ENCODE measurements at regions not wholly inside any gene's neighbourhood (a gene's known extent, or its start where the extent isn't known, plus 50 kb on each side); places are given as distances from the start of the nearest gene placed in this dataset.

GRCh38 chr4:134958862-134959261, 757.3 kb upstream of the PABPC4L start:
- TF ChIP-seq ZNF331 (CRISPR knock-in tag; IDR thresholded peaks at IDR 0.05; ENCODE audit: low read depth) (no peak), JUNB (IDR thresholded peaks at IDR 0.05; ENCODE audit: unreplicated experiment) (no peak), EZH2phosphoT487 (IDR thresholded peaks at IDR 0.05; ENCODE audit: unreplicated experiment) (no peak), EZH2 (IDR thresholded peaks at IDR 0.05; ENCODE audit: low read depth, unreplicated experiment) (no peak), ZNF114 (CRISPR knock-in tag; IDR thresholded peaks at IDR 0.05) (no peak), STAT1 (IDR thresholded peaks at IDR 0.05; ENCODE audit: unreplicated experiment) (no peak), CREB1 (CRISPR knock-in tag; IDR thresholded peaks at IDR 0.05; ENCODE audit: low read depth) (no peak), POLR2AphosphoS5 (IDR thresholded peaks at IDR 0.05; ENCODE audit: low read depth) (no peak), NANOG (IDR thresholded peaks at IDR 0.05; ENCODE audit: borderline replicate concordance) (no peak), CTCF (conservative IDR thresholded peaks at IDR 0.05; ENCODE audit: low read depth in 2 of 2) (no peak)
- TF ChIP-seq, protein P1, sequence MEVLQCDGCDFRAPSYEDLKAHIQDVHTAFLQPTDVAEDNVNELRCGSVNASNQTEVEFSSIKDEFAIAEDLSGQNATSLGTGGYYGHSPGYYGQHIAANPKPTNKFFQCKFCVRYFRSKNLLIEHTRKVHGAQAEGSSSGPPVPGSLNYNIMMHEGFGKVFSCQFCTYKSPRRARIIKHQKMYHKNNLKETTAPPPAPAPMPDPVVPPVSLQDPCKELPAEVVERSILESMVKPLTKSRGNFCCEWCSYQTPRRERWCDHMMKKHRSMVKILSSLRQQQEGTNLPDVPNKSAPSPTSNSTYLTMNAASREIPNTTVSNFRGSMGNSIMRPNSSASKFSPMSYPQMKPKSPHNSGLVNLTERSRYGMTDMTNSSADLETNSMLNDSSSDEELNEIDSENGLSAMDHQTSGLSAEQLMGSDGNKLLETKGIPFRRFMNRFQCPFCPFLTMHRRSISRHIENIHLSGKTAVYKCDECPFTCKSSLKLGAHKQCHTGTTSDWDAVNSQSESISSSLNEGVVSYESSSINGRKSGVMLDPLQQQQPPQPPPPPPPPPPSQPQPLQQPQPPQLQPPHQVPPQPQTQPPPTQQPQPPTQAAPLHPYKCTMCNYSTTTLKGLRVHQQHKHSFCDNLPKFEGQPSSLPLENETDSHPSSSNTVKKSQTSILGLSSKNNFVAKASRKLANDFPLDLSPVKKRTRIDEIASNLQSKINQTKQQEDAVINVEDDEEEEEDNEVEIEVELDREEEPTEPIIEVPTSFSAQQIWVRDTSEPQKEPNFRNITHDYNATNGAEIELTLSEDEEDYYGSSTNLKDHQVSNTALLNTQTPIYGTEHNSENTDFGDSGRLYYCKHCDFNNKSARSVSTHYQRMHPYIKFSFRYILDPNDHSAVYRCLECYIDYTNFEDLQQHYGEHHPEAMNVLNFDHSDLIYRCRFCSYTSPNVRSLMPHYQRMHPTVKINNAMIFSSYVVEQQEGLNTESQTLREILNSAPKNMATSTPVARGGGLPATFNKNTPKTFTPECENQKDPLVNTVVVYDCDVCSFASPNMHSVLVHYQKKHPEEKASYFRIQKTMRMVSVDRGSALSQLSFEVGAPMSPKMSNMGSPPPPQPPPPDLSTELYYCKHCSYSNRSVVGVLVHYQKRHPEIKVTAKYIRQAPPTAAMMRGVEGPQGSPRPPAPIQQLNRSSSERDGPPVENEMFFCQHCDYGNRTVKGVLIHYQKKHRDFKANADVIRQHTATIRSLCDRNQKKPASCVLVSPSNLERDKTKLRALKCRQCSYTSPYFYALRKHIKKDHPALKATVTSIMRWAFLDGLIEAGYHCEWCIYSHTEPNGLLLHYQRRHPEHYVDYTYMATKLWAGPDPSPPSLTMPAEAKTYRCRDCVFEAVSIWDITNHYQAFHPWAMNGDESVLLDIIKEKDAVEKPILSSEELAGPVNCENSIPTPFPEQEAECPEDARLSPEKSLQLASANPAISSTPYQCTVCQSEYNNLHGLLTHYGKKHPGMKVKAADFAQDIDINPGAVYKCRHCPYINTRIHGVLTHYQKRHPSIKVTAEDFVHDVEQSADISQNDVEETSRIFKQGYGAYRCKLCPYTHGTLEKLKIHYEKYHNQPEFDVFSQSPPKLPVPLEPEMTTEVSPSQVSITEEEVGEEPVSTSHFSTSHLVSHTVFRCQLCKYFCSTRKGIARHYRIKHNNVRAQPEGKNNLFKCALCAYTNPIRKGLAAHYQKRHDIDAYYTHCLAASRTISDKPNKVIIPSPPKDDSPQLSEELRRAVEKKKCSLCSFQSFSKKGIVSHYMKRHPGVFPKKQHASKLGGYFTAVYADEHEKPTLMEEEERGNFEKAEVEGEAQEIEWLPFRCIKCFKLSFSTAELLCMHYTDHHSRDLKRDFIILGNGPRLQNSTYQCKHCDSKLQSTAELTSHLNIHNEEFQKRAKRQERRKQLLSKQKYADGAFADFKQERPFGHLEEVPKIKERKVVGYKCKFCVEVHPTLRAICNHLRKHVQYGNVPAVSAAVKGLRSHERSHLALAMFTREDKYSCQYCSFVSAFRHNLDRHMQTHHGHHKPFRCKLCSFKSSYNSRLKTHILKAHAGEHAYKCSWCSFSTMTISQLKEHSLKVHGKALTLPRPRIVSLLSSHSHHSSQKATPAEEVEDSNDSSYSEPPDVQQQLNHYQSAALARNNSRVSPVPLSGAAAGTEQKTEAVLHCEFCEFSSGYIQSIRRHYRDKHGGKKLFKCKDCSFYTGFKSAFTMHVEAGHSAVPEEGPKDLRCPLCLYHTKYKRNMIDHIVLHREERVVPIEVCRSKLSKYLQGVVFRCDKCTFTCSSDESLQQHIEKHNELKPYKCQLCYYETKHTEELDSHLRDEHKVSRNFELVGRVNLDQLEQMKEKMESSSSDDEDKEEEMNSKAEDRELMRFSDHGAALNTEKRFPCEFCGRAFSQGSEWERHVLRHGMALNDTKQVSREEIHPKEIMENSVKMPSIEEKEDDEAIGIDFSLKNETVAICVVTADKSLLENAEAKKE (CRISPR knock-in tag; IDR thresholded peaks at IDR 0.05), result no peak
- TF ChIP-seq, protein P2, sequence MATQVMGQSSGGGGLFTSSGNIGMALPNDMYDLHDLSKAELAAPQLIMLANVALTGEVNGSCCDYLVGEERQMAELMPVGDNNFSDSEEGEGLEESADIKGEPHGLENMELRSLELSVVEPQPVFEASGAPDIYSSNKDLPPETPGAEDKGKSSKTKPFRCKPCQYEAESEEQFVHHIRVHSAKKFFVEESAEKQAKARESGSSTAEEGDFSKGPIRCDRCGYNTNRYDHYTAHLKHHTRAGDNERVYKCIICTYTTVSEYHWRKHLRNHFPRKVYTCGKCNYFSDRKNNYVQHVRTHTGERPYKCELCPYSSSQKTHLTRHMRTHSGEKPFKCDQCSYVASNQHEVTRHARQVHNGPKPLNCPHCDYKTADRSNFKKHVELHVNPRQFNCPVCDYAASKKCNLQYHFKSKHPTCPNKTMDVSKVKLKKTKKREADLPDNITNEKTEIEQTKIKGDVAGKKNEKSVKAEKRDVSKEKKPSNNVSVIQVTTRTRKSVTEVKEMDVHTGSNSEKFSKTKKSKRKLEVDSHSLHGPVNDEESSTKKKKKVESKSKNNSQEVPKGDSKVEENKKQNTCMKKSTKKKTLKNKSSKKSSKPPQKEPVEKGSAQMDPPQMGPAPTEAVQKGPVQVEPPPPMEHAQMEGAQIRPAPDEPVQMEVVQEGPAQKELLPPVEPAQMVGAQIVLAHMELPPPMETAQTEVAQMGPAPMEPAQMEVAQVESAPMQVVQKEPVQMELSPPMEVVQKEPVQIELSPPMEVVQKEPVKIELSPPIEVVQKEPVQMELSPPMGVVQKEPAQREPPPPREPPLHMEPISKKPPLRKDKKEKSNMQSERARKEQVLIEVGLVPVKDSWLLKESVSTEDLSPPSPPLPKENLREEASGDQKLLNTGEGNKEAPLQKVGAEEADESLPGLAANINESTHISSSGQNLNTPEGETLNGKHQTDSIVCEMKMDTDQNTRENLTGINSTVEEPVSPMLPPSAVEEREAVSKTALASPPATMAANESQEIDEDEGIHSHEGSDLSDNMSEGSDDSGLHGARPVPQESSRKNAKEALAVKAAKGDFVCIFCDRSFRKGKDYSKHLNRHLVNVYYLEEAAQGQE (IDR thresholded peaks at IDR 0.05; ENCODE audit: unreplicated experiment), result no peak
- TF ChIP-seq, protein P3, sequence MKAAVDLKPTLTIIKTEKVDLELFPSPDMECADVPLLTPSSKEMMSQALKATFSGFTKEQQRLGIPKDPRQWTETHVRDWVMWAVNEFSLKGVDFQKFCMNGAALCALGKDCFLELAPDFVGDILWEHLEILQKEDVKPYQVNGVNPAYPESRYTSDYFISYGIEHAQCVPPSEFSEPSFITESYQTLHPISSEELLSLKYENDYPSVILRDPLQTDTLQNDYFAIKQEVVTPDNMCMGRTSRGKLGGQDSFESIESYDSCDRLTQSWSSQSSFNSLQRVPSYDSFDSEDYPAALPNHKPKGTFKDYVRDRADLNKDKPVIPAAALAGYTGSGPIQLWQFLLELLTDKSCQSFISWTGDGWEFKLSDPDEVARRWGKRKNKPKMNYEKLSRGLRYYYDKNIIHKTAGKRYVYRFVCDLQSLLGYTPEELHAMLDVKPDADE (IDR thresholded peaks at IDR 0.05), result no peak
- H4K20me1 ChIP-seq (replicated peaks; ENCODE audit: insufficient read depth), result no peaks in the 10 kb centered on the region
- H2AFZ ChIP-seq, result no peak overlapping the region
- H3K79me2 ChIP-seq (replicated peaks; ENCODE audit: insufficient read depth), result no peaks in the 10 kb centered on the region
- H3K4me3 ChIP-seq, result no peak overlapping the region
- no peak overlapping the region for H3K4me2 ChIP-seq
- H3K27ac ChIP-seq (ENCODE audit: low read depth), result no peak overlapping the region
- peaks cover 7% of the 10 kb centered on the region; the same call in 2 of the 3 replicates for H3K36me3 Mint-ChIP-seq (ENCODE audit: low read depth)
- H3K9me3 Mint-ChIP-seq, result peaks cover 15% of the 10 kb centered on the region
- H3K9me2 ChIP-seq (ENCODE audit: insufficient read depth), result peaks cover 4% of the 10 kb centered on the region; the same call in 1 of the 2 replicates
- no peaks in the 10 kb centered on the region for H3F3A ChIP-seq (replicated peaks; ENCODE audit: low read depth)
- no peak overlapping the region for H3K27ac Mint-ChIP-seq
- no peaks in the 10 kb centered on the region for H3K4me1 Mint-ChIP-seq
- no peak overlapping the region for H3K4me3 Mint-ChIP-seq
- peaks cover 2% of the 10 kb centered on the region for H3K27me3 Mint-ChIP-seq (ENCODE audit: insufficient read depth, low read depth, poor library complexity)
- no peaks in the 10 kb centered on the region for H3K4me1 ChIP-seq (ENCODE audit: insufficient read depth)
- ATAC-seq (no peak), DNase-seq (ENCODE audit: low spot score) (no peak)
- no peaks in the 10 kb centered on the region for H3K36me3 ChIP-seq (ENCODE audit: insufficient read depth)
- no peaks in the 10 kb centered on the region for H3K27me3 ChIP-seq (ENCODE audit: insufficient read depth)
